OCI-LY1 (cell line): ENCODE measurements at regions not wholly inside any gene's neighbourhood (a gene's known extent, or its start where the extent isn't known, plus 50 kb on each side); places are given as distances from the start of the nearest gene placed in this dataset.
"Not testable (repeated sequence)": the region's sequence is repeated elsewhere in the genome, so short reads cannot be mapped to it uniquely, and the experiment has no call there.

Experiments
- H2AFZ ChIP-seq: fragments of 200-600 bp; sonication (generic), shearing (Covaris generic); 2 replicates; pipeline ENCODE4 v1.6.0; 2014; ENCODE audit warnings: antibody characterized with exemption, mild to moderate bottlenecking, low read length
- H3F3A ChIP-seq: fragments of 200-600 bp; sonication (generic), shearing (Covaris generic); 2 replicates; pipeline ENCODE4 v1.6.0; 2014; ENCODE audit warnings: mild to moderate bottlenecking, antibody characterized with exemption, low read length, moderate library complexity; ENCODE audit not compliant: insufficient read depth
- H3K27ac ChIP-seq: fragments of 200-600 bp; sonication (generic); 2 replicates; pipeline ENCODE4 v1.5.1; 2014; ENCODE audit warnings: low read length, mixed run types, mild to moderate bottlenecking, low read depth; ENCODE audit not compliant: poor library complexity, severe bottlenecking
- H3K27me3 ChIP-seq: fragments of 200-600 bp; sonication (generic); 2 replicates; pipeline ENCODE4 v1.6.0; 2014; ENCODE audit warnings: antibody characterized with exemption, mild to moderate bottlenecking, low read length, moderate library complexity; ENCODE audit not compliant: insufficient read depth
- H3K36me3 ChIP-seq: fragments of 200-600 bp; sonication (generic); 2 replicates; pipeline ENCODE4 v1.6.1; 2014; ENCODE audit warnings: mild to moderate bottlenecking, antibody characterized with exemption, low read length, moderate library complexity, mixed read lengths; ENCODE audit not compliant: insufficient read depth
- H3K4me1 ChIP-seq: fragments of 200-600 bp; sonication (generic); 2 replicates; pipeline ENCODE4 v1.5.1; 2014; ENCODE audit warnings: mild to moderate bottlenecking, low read length, moderate library complexity; ENCODE audit not compliant: insufficient read depth, severe bottlenecking
- H3K4me2 ChIP-seq: fragments of 200-600 bp; sonication (generic), shearing (Covaris generic); 2 replicates; pipeline ENCODE4 v1.6.1; 2014; ENCODE audit warnings: low read length
- H3K4me3 ChIP-seq: fragments of 200-600 bp; sonication (generic); 2 replicates; pipeline ENCODE4 v1.5.1; 2014; ENCODE audit warnings: low read length, low read depth, mild to moderate bottlenecking, mixed read lengths; ENCODE audit not compliant: poor library complexity, severe bottlenecking
- H3K79me2 ChIP-seq: fragments of 200-600 bp; shearing (Covaris generic); 2 replicates; pipeline ENCODE4 v1.6.1; 2016; ENCODE audit warnings: mixed run types, low read length, mixed read lengths; ENCODE audit not compliant: insufficient read depth
- H3K9ac ChIP-seq: fragments of 200-600 bp; sonication (generic), shearing (Covaris generic); 2 replicates; pipeline ENCODE4 v1.6.1; 2014; ENCODE audit warnings: mild to moderate bottlenecking, low read length, mixed read lengths
- H3K9me2 ChIP-seq: fragments of 200-600 bp; sonication (generic), shearing (Covaris generic); 2 replicates; pipeline ENCODE4 v1.6.1; 2014; ENCODE audit warnings: low read depth, mild to moderate bottlenecking, low read length, mixed read lengths
- H3K9me3 ChIP-seq: fragments of 200-600 bp; shearing (Covaris generic); 2 replicates; pipeline ENCODE4 v1.6.1; 2014; ENCODE audit warnings: low read length, mixed read lengths
- H4K20me1 ChIP-seq: fragments of 200-600 bp; sonication (generic), shearing (Covaris generic); 2 replicates; pipeline ENCODE4 v1.6.0; 2016; ENCODE audit warnings: mild to moderate bottlenecking, low read length; ENCODE audit not compliant: insufficient read depth
- CTCF ChIP-seq: fragments of 200-600 bp; sonication (generic), shearing (Covaris generic); IDR thresholded peaks from 2 replicates; pipeline ENCODE4 v1.5.1; 2017; ENCODE audit warnings: mild to moderate bottlenecking, antibody characterized with exemption, low read length, moderate library complexity, mixed read lengths
- EZH2 ChIP-seq: fragments of 200-600 bp; sonication (generic), shearing (Covaris generic); IDR thresholded peaks from 2 replicates; pipeline ENCODE4 v1.8.0; 2017; ENCODE audit warnings: borderline replicate concordance, mixed run types, mild to moderate bottlenecking, antibody characterized with exemption, low read length, moderate library complexity, mixed read lengths

- Histone ChIP-seq H3K27ac (no peak overlapping the region), H2AFZ (no peak overlapping the region), H3K9me3 (no peaks in the 10 kb centered on the region), H3K4me3 (no peak overlapping the region), H3K9ac (no peak overlapping the region), H3K4me1 (no peaks in the 10 kb centered on the region), H3K79me2 (no peaks in the 10 kb centered on the region), H3K9me2 (no peaks in the 10 kb centered on the region), H3K27me3 (no peaks in the 10 kb centered on the region), H3K36me3 (no peaks in the 10 kb centered on the region), H3F3A (no peaks in the 10 kb centered on the region), H4K20me1 (no peaks in the 10 kb centered on the region), H3K4me2 (no peak overlapping the region)
- TF ChIP-seq EZH2 (no peak), CTCF (no peak)
Observed at GRCh38 chr1:157335056-157335455, 196.9 kb upstream of the ETV3 start.

GRCh38 chr1:157334041-157334440, 195.8 kb upstream of the ETV3 start:
- H3K79me2 ChIP-seq, result no peaks in the 10 kb centered on the region
- no peaks in the 10 kb centered on the region for H3K27me3 ChIP-seq
- no peak overlapping the region for H3K27ac ChIP-seq
- H3K4me2 ChIP-seq, result no peak overlapping the region
- no peak overlapping the region for H3K9ac ChIP-seq
- H3K36me3 ChIP-seq, result no peaks in the 10 kb centered on the region
- no peak overlapping the region for H3K4me3 ChIP-seq
- no peak overlapping the region for H2AFZ ChIP-seq
- H4K20me1 ChIP-seq, result no peaks in the 10 kb centered on the region
- TF ChIP-seq EZH2, result no peak
- no peak for TF ChIP-seq CTCF
- no peaks in the 10 kb centered on the region for H3K4me1 ChIP-seq
- no peaks in the 10 kb centered on the region for H3K9me3 ChIP-seq
- H3K9me2 ChIP-seq, result no peaks in the 10 kb centered on the region
- no peaks in the 10 kb centered on the region for H3F3A ChIP-seq

- H4K20me1 ChIP-seq, H3K4me3 ChIP-seq, H3K27me3 ChIP-seq, H3K79me2 ChIP-seq, H3K4me1 ChIP-seq, H3K9me3 ChIP-seq, H3K9ac ChIP-seq, H3K36me3 ChIP-seq, H3K27ac ChIP-seq, H3K4me2 ChIP-seq, H3K9me2 ChIP-seq, H3F3A ChIP-seq, H2AFZ ChIP-seq: not testable (repeated sequence)
Observed at GRCh38 chr1:157330177-157330576, 192.0 kb upstream of the ETV3 start.

- not testable (repeated sequence) for H2AFZ ChIP-seq, H3K4me3 ChIP-seq, H3K9me2 ChIP-seq, H3K9ac ChIP-seq, H3K79me2 ChIP-seq, H4K20me1 ChIP-seq, H3K36me3 ChIP-seq, H3K4me1 ChIP-seq, H3K9me3 ChIP-seq, H3K4me2 ChIP-seq, H3K27me3 ChIP-seq, H3K27ac ChIP-seq, H3F3A ChIP-seq
Observed at GRCh38 chr1:157328120-157328519, 189.9 kb upstream of the ETV3 start.
